H9 (cell line): ENCODE measurements at regions not wholly inside any gene's neighbourhood (a gene's known extent, or its start where the extent isn't known, plus 50 kb on each side); places are given as distances from the start of the nearest gene placed in this dataset.

ENCODE experiments used
- DNase-seq: peaks from one replicate; pipeline ENCODE4 v3.0.0-alpha.2; 2017
- H2AFZ ChIP-seq: one replicate; pipeline ENCODE4 v1.6.1; 2013; ENCODE audit warnings: mild to moderate bottlenecking, low read length, control low read depth, moderate library complexity
- H2AK5ac ChIP-seq: 2 replicates; pipeline ENCODE4 v1.6.1; 2013; ENCODE audit warnings: low read length, control low read depth, mixed read lengths; ENCODE audit not compliant: insufficient read length
- H2BK120ac ChIP-seq: one replicate; pipeline ENCODE4 v1.6.1; 2013; ENCODE audit warnings: low read depth, mild to moderate bottlenecking, low read length, control low read depth, inconsistent platforms; ENCODE audit not compliant: poor library complexity, severe bottlenecking
- H2BK12ac ChIP-seq: 2 replicates; pipeline ENCODE4 v1.6.1; 2013; ENCODE audit warnings: low read length, control low read depth, mixed read lengths, low read depth; ENCODE audit not compliant: insufficient read length
- H2BK15ac ChIP-seq: 2 replicates; pipeline ENCODE4 v1.6.1; 2013; ENCODE audit warnings: low read depth, low read length, control low read depth
- H2BK20ac ChIP-seq: one replicate; pipeline ENCODE4 v1.6.1; 2013; ENCODE audit warnings: low read depth, mild to moderate bottlenecking, low read length, control low read depth, inconsistent platforms; ENCODE audit not compliant: poor library complexity, severe bottlenecking
- H2BK5ac ChIP-seq: 2 replicates; pipeline ENCODE4 v1.6.1; 2013; ENCODE audit warnings: low read length, control low read depth, mixed read lengths; ENCODE audit not compliant: insufficient read length
- H3K14ac ChIP-seq: 2 replicates; pipeline ENCODE4 v1.6.1; 2013; ENCODE audit warnings: low read length, control low read depth; ENCODE audit not compliant: insufficient read depth
- H3K18ac ChIP-seq: 2 replicates; pipeline ENCODE4 v1.6.1; 2013; ENCODE audit warnings: low read depth, mild to moderate bottlenecking, mixed read lengths, low read length, control low read depth; ENCODE audit not compliant: insufficient read length
- H3K23ac ChIP-seq: 2 replicates; pipeline ENCODE4 v1.6.1; 2013; ENCODE audit warnings: low read length, control low read depth, mixed read lengths, low read depth; ENCODE audit not compliant: insufficient read length
- H3K23me2 ChIP-seq: 2 replicates; pipeline ENCODE4 v1.6.1; 2013; ENCODE audit warnings: low read depth, mild to moderate bottlenecking, mixed read lengths, low read length, control low read depth; ENCODE audit not compliant: insufficient read length, poor library complexity, severe bottlenecking
- H3K27ac ChIP-seq: 2 replicates; pipeline ENCODE4 v1.5.1; 2013; ENCODE audit warnings: low read length, control low read depth, mixed read lengths, low read depth; ENCODE audit not compliant: insufficient read length
- H3K27me3 ChIP-seq: 2 replicates; pipeline ENCODE4 v1.6.1; 2013; ENCODE audit warnings: low read length, control low read depth, inconsistent platforms; ENCODE audit not compliant: insufficient read depth
- H3K4ac ChIP-seq: 2 replicates; pipeline ENCODE4 v1.6.1; 2013; ENCODE audit warnings: low read depth, mild to moderate bottlenecking, control low read depth, inconsistent platforms, low read length, moderate library complexity
- H3K4me1 ChIP-seq: 2 replicates; pipeline ENCODE4 v1.6.1; 2013; ENCODE audit warnings: low read length, control low read depth, inconsistent platforms; ENCODE audit not compliant: insufficient read depth
- H3K4me2 ChIP-seq: 2 replicates; pipeline ENCODE4 v1.6.1; 2013; ENCODE audit warnings: low read length, control low read depth, mixed read lengths; ENCODE audit not compliant: insufficient read length, insufficient read depth
- H3K56ac ChIP-seq: 2 replicates; pipeline ENCODE4 v1.6.1; 2013; ENCODE audit warnings: low read depth, mild to moderate bottlenecking, mixed read lengths, low read length, control low read depth; ENCODE audit not compliant: insufficient read length
- H3K79me1 ChIP-seq: 2 replicates; pipeline ENCODE4 v1.6.1; 2013; ENCODE audit warnings: low read depth, mild to moderate bottlenecking, moderate library complexity, low read length, control low read depth, inconsistent platforms; ENCODE audit not compliant: insufficient read depth, poor library complexity, severe bottlenecking
- H3K79me2 ChIP-seq: 2 replicates; pipeline ENCODE4 v1.6.1; 2013; ENCODE audit warnings: low read length, control low read depth, inconsistent platforms; ENCODE audit not compliant: insufficient read depth
- H3K9ac ChIP-seq: 2 replicates; pipeline ENCODE4 v1.6.1; 2013; ENCODE audit warnings: low read length, control low read depth, mixed read lengths; ENCODE audit not compliant: insufficient read length; ENCODE audit errors: extremely low read depth
- H3K9me3 ChIP-seq: one replicate; pipeline ENCODE4 v1.6.1; 2013; ENCODE audit warnings: low read depth, low read length, inconsistent platforms; ENCODE audit not compliant: control insufficient read depth
- H3T11ph ChIP-seq: one replicate; pipeline ENCODE4 v1.6.1; 2013; ENCODE audit warnings: mild to moderate bottlenecking, low read length, control low read depth, inconsistent platforms
- H4K20me1 ChIP-seq: one replicate; pipeline ENCODE4 v1.6.1; 2013; ENCODE audit not compliant: control insufficient read depth, insufficient read length, insufficient read depth
- H4K5ac ChIP-seq: 2 replicates; pipeline ENCODE4 v1.6.1; 2013; ENCODE audit warnings: low read depth, mild to moderate bottlenecking, mixed read lengths, low read length, control low read depth; ENCODE audit not compliant: insufficient read length
- H4K8ac ChIP-seq: replicated peaks from 2 replicates; pipeline ENCODE4 v1.6.1; 2013; ENCODE audit warnings: low read length, control low read depth, mixed read lengths, low read depth; ENCODE audit not compliant: insufficient read length
- H4K91ac ChIP-seq: 2 replicates; pipeline ENCODE4 v1.6.1; 2013; ENCODE audit warnings: low read depth, mild to moderate bottlenecking, moderate library complexity, mixed read lengths, low read length, control low read depth; ENCODE audit not compliant: insufficient read length
- H3K27ac Mint-ChIP-seq, 3 experiments: 2 replicates in 2 of 3; 3 replicates in 1 of 3; pipeline ENCODE4 v1.8.0; 2020 to 2021; ENCODE audit warnings: mixed read lengths in 3 of 3, mild to moderate bottlenecking in 1 of 3, moderate library complexity in 1 of 3
- H3K27me3 Mint-ChIP-seq: 2 replicates; pipeline ENCODE4 v1.8.0; 2021; ENCODE audit warnings: low read depth, mild to moderate bottlenecking, moderate library complexity, mixed read lengths
- H3K36me3 Mint-ChIP-seq, 3 experiments: 2 replicates in 2 of 3; 3 replicates in 1 of 3; pipeline ENCODE4 v1.8.0; 2020 to 2021; ENCODE audit warnings: low read depth in 3 of 3, mixed read lengths in 3 of 3; ENCODE audit not compliant: insufficient read depth in 1 of 3
- H3K4me1 Mint-ChIP-seq, 2 experiments: 2 replicates each; pipeline ENCODE4 v1.8.0; 2020; ENCODE audit warnings: mixed read lengths in 2 of 2
- H3K4me3 Mint-ChIP-seq, 2 experiments: 2 replicates in 1 of 2; 3 replicates in 1 of 2; pipeline ENCODE4 v1.8.0; 2020 to 2021; ENCODE audit warnings: mild to moderate bottlenecking in 2 of 2, mixed read lengths in 2 of 2, moderate library complexity in 1 of 2
- H3K9me3 Mint-ChIP-seq, 2 experiments: 2 replicates in 1 of 2; 3 replicates in 1 of 2; pipeline ENCODE4 v1.8.0; 2020; ENCODE audit warnings: mild to moderate bottlenecking in 2 of 2, mixed read lengths in 2 of 2, moderate library complexity in 1 of 2
- CTCF ChIP-seq: fragments of 200-600 bp; sonication (generic); conservative IDR thresholded peaks from 3 replicates; pipeline ENCODE4 v1.8.0; 2021; ENCODE audit warnings: antibody characterized with exemption, mild to moderate bottlenecking
- WGBS: extraction: QIAGEN DNeasy Blood & Tissue Kit; methylation state at CpG from one replicate; pipeline ENCODE4 v1.1.7; 2013; ENCODE audit warnings: missing lambda C conversion rate, low lambda C conversion rate, mixed read lengths; ENCODE audit not compliant: insufficient read length; ENCODE audit errors: extremely low coverage; 5-methylcytosine and 5-hydroxymethylcytosine counted together

GRCh38 chr12:75714462-75715322, 203.3 kb upstream of the KRR1 start:
- no CpG with 5 or more reads among the region's 2 CpGs for WGBS
- Histone ChIP-seq H2BK15ac (no peak overlapping the region), H3K23ac (no peak overlapping the region), H3K9me3 (no peaks in the 10 kb centered on the region), H3K79me1 (no peaks in the 10 kb centered on the region), H3K4me2 (no peak overlapping the region), H3K27me3 (no peaks in the 10 kb centered on the region), H3K27ac (no peak overlapping the region), H2BK120ac (no peak overlapping the region), H3K9ac (no peak overlapping the region), H2BK20ac (no peak overlapping the region), H4K91ac (no peak overlapping the region), H3K79me2 (no peaks in the 10 kb centered on the region), H2BK5ac (no peak overlapping the region), H3K4ac (no peak overlapping the region), H3K56ac (no peak overlapping the region), H4K5ac (no peak overlapping the region), H3K18ac (no peak overlapping the region), H3K14ac (no peak overlapping the region), H3T11ph (no peak overlapping the region), H3K23me2 (no peaks in the 10 kb centered on the region), H3K4me1 (peaks cover 6% of the 10 kb centered on the region; the same call in 1 of the 2 replicates), H4K20me1 (no peaks in the 10 kb centered on the region), H2AFZ (no peak overlapping the region), H2AK5ac (no peak overlapping the region), H2BK12ac (no peak overlapping the region), H4K8ac (no peak overlapping the region)
- H3K27ac Mint-ChIP-seq, result no peak overlapping the region
- TF ChIP-seq CTCF, result no peak
- no peaks in the 10 kb centered on the region for H3K36me3 Mint-ChIP-seq
- no peak overlapping the region for H3K4me3 Mint-ChIP-seq
- H3K4me1 Mint-ChIP-seq, result peaks cover 27 to 34% of the 10 kb centered on the region in 2 experiments
- DNase-seq, result no peak
- no peaks in the 10 kb centered on the region for H3K9me3 Mint-ChIP-seq
- no peaks in the 10 kb centered on the region for H3K27me3 Mint-ChIP-seq
